ELF-1 (cell line): ENCODE measurements at regions not wholly inside any gene's neighbourhood (a gene's known extent, or its start where the extent isn't known, plus 50 kb on each side); places are given as distances from the start of the nearest gene placed in this dataset.

Experiments
- DNase-seq: peaks from one replicate; pipeline ENCODE4 v3.0.0-alpha.2; 2016; ENCODE audit warnings: low read depth, low spot score

DNA sequence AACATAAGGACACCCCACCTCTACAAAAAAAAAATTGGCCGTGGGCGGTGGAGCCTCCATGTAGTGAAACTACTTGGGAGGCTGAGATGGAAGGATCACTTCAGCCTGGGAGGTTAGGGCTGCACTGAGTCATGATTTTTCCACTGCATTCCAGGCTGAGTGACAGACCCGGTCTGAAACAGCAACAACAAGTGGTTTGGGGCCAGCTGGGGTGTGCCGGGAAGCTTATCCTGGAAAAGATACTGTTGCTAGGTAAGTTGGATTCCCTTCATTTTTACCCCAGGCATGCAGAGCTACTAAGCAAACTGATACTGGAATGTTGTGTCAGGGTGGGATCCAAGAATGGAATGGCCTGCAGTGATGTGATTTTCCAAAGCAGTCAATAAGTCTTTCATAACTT, 57.0 kb downstream of the XAGE2 start:
- peak; percentile 6 for DNase-seq

DNA sequence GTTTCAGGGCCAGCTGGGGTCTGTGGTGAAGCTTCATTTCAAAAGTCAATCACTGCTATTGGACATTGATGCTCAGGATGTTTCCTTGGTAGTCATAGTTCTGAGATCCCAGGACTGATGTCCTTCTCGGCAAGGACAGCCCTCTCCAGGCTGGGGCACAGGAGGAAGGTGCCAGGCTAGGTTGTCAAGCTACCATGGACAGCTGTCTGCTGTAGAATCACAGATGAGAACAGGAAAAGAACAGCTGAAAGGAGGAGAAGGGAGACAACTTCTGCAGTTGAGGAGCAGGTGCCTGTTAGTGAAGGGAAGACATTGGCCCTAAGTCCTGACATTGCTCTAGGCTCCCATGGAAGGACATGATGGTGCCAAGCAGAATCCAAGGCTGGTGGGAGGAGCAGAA, 58.0 kb downstream of the XAGE2 start:
- DNase-seq = no peak

DNA sequence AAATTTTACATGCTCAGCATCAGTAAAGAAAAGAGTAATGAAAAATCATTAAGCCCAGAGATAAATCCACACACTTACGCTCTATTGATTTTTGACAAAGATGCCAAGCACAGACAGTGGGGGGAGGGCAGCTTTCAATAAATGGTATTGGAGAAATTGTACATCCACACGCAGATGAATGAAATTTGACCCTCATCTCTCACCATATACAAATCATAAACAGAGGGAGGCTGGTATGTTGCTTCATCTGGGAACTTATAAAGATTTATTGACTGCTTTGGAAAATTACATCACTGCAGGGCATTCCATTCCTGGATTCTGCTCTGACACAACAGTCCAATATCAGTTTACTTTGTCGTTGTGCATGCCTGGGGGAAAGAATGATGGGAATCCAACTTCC, 58.4 kb upstream of the XAGE1A start:
- DNase-seq = no peak
